IMR-90 (cell line): ENCODE measurements at regions not wholly inside any gene's neighbourhood (a gene's known extent, or its start where the extent isn't known, plus 50 kb on each side); places are given as distances from the start of the nearest gene placed in this dataset.

Experiments used
- ATAC-seq: fragments of 200-7000 bp; cut with Tn5 transposase; 2 replicates; pipeline ENCODE4 v1.9.1; 2020; ENCODE audit warnings: low read depth, mild to moderate bottlenecking, moderate library complexity
- BruUV-seq: library from RNA; stranded (reverse); fragments of 400-500 nt; replicated peaks from 2 replicates; lab custom pipeline; 2021; lab: Mats Ljungman, UMichigan
- CTCF ChIA-PET: fragments of 300-600 bp; formaldehyde crosslinking; extraction: SDS; loops from one replicate; lab custom pipeline; 2021; ENCODE audit warnings: antibody characterized with exemption; lab: Yijun Ruan, JAX
- POLR2A ChIA-PET: fragments of 300-600 bp; sonication (Branson Sonifier 250); formaldehyde crosslinking; loops from one replicate; lab custom pipeline; 2022; ENCODE audit warnings: antibody characterized with exemption; ENCODE audit not compliant: unreplicated experiment; lab: Charles Lee
- DNase-seq: peaks from one replicate; pipeline ENCODE4 v3.0.0; 2013
- H2AFZ ChIP-seq: replicated peaks from 2 replicates; pipeline ENCODE3; 2013; ENCODE audit warnings: low read length, mild to moderate bottlenecking; ENCODE audit not compliant: poor library complexity
- H2AK5ac ChIP-seq: 2 replicates; pipeline ENCODE4 v1.6.1; 2013; ENCODE audit warnings: low read depth, low read length, inconsistent platforms
- H2AK9ac ChIP-seq: replicated peaks from 2 replicates; pipeline ENCODE3; 2013; ENCODE audit warnings: mild to moderate bottlenecking, low read depth, low read length, moderate library complexity; ENCODE audit not compliant: poor library complexity
- H2BK120ac ChIP-seq: 2 replicates; pipeline ENCODE4 v1.6.1; 2013; ENCODE audit warnings: low read depth, low read length, inconsistent platforms
- H2BK15ac ChIP-seq: 3 replicates; pipeline ENCODE4 v1.6.1; 2013; ENCODE audit warnings: low read depth, low read length, inconsistent platforms
- H2BK20ac ChIP-seq: 2 replicates; pipeline ENCODE4 v1.6.1; 2013; ENCODE audit warnings: low read depth, mild to moderate bottlenecking, inconsistent platforms, low read length, moderate library complexity
- H2BK5ac ChIP-seq: 2 replicates; pipeline ENCODE4 v1.6.1; 2013; ENCODE audit warnings: mild to moderate bottlenecking, low read depth, low read length, inconsistent platforms; ENCODE audit not compliant: poor library complexity, severe bottlenecking
- H3K14ac ChIP-seq: replicated peaks from 2 replicates; pipeline ENCODE4 v1.6.1; 2013; ENCODE audit warnings: low read depth, low read length, inconsistent platforms
- H3K18ac ChIP-seq: 2 replicates; pipeline ENCODE4 v1.6.1; 2013; ENCODE audit warnings: low read depth, low read length, control low read depth
- H3K23ac ChIP-seq: 2 replicates; pipeline ENCODE4 v1.6.1; 2013; ENCODE audit warnings: low read depth, low read length, inconsistent platforms
- H3K27ac ChIP-seq: 2 replicates; pipeline ENCODE4 v1.5.1; 2013; ENCODE audit warnings: mild to moderate bottlenecking, control low read depth, low read length; ENCODE audit not compliant: insufficient read depth
- H3K27me3 ChIP-seq: 2 replicates; pipeline ENCODE4 v1.6.1; 2013; ENCODE audit warnings: low read length; ENCODE audit not compliant: control insufficient read depth, insufficient read depth
- H3K36me3 ChIP-seq: 2 replicates; pipeline ENCODE4 v1.6.1; 2013; ENCODE audit warnings: low read length, mixed read lengths; ENCODE audit not compliant: control insufficient read depth, insufficient read depth
- H3K4ac ChIP-seq: 2 replicates; pipeline ENCODE4 v1.6.1; 2013; ENCODE audit warnings: low read depth, low read length, inconsistent platforms
- H3K4me1 ChIP-seq: 2 replicates; pipeline ENCODE4 v1.6.1; 2013; ENCODE audit warnings: low read length, mixed read lengths; ENCODE audit not compliant: control insufficient read depth, insufficient read depth
- H3K4me2 ChIP-seq: 2 replicates; pipeline ENCODE4 v1.6.1; 2013; ENCODE audit warnings: low read depth, mild to moderate bottlenecking, control low read depth, low read length, moderate library complexity
- H3K4me3 ChIP-seq: 2 replicates; pipeline ENCODE4 v1.5.1; 2013; ENCODE audit warnings: low read depth, mild to moderate bottlenecking, control low read depth, low read length, moderate library complexity; ENCODE audit not compliant: insufficient read depth
- H3K56ac ChIP-seq: 2 replicates; pipeline ENCODE4 v1.6.1; 2013; ENCODE audit warnings: low read length, inconsistent platforms; ENCODE audit not compliant: insufficient read depth; ENCODE audit errors: extremely low read depth
- H3K79me1 ChIP-seq, 2 experiments: 2 replicates each; pipeline ENCODE4 v1.6.1; 2013; ENCODE audit warnings: low read length in 2 of 2, inconsistent platforms in 1 of 2, low read depth in 1 of 2
- H3K9ac ChIP-seq: 2 replicates; pipeline ENCODE4 v1.6.1; 2013; ENCODE audit warnings: low read depth, low read length, control low read depth
- H3K9me1 ChIP-seq: 2 replicates; pipeline ENCODE4 v1.6.1; 2013; ENCODE audit warnings: low read length, inconsistent platforms; ENCODE audit not compliant: insufficient read depth
- H3K9me3 ChIP-seq: 2 replicates; pipeline ENCODE4 v1.6.1; 2013; ENCODE audit warnings: low read length; ENCODE audit not compliant: control insufficient read depth, insufficient read depth
- H4K20me1 ChIP-seq: 2 replicates; pipeline ENCODE4 v1.6.1; 2013; ENCODE audit warnings: low read length, inconsistent platforms; ENCODE audit not compliant: insufficient read depth
- H4K5ac ChIP-seq: 2 replicates; pipeline ENCODE4 v1.6.1; 2013; ENCODE audit warnings: mild to moderate bottlenecking, low read depth, low read length, control low read depth
- H4K8ac ChIP-seq, 2 experiments: 2 replicates each; pipeline ENCODE4 v1.6.1; 2013; ENCODE audit warnings: low read depth in 2 of 2, low read length in 2 of 2, control low read depth in 1 of 2, inconsistent platforms in 1 of 2
- H4K91ac ChIP-seq: 2 replicates; pipeline ENCODE4 v1.6.1; 2013; ENCODE audit warnings: low read depth, low read length, inconsistent platforms; ENCODE audit not compliant: insufficient read depth
- CEBPB ChIP-seq: IDR thresholded peaks from 2 replicates; pipeline ENCODE4 v1.6.1; 2012; ENCODE audit warnings: low read depth, low read length, improper control_type of control experiment
- WGBS, 2 experiments: methylation state at CpG; one replicate each; pipeline versions ENCODE4 v1.1.5 to v1.1.7; 2013; ENCODE audit warnings: missing lambda C conversion rate in 2 of 2; ENCODE audit not compliant: insufficient read length in 1 of 2; ENCODE audit errors: extremely low coverage in 2 of 2; 5-methylcytosine and 5-hydroxymethylcytosine counted together
- dilution Hi-C: fragments of 300-500 bp; cut with HindIII; formaldehyde crosslinking; loops from one replicate; pipeline ENCODE4 v1.14.3; 2018; ENCODE audit warnings: low sequenced_read_pairs; ENCODE audit not compliant: unreplicated experiment
- in situ Hi-C: fragments of 300-500 bp; cut with MboI; formaldehyde crosslinking; loops from 3 replicates; pipeline ENCODE4 v1.14.3; 2019; ENCODE audit warnings: low sequenced_read_pairs, inconsistent platforms, mixed read lengths
- intact Hi-C: fragments of 100-400 bp; cut with micrococcal nuclease; formaldehyde crosslinking; loops from 2 replicates; pipeline ENCODE4 v1.10.0; 2022

DNA sequence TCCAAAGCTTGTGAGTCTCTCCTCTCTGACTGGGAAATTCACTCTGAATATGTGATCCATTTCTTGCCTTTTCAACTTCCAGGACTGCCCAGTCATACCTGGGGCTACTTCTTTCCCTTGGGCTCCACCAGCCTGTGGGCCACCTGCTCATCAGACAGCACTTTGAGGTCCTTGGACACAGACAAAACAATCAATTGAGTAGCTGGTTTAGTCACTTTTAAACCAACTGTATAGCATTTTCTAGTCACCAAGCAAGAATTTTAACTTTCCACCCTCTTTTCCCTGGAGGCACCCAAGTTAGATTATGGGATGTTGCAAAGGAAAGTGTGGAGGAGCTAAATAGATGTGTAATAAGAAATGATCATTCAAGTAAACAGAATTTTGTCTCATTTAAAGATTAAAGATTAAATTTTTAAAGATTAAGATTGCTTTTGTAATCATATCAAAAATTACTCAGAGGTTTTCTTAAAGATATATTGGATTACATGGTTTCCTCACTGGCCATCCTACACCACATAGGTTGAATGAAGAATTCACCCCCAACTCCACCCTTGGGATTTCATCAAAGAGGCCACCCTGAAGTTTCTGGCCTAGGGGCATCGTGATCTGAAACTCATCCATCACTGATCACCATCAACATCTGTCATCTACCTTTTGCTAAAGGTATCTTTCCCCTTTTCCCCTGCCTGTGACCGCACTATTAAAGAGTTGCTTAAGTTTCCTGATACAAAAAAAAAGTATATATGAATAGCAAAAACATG lies 219.2 kb upstream of the NR5A2 start:
- Histone ChIP-seq H4K8ac (no peak overlapping the region), H3K56ac (no peak overlapping the region), H2BK120ac (no peak overlapping the region), H4K20me1 (no peaks in the 10 kb centered on the region), H3K36me3 (no peaks in the 10 kb centered on the region), H2AK5ac (no peak overlapping the region), H4K91ac (no peak overlapping the region), H2BK5ac (no peak overlapping the region), H3K27ac (no peak overlapping the region), H3K14ac (no peak overlapping the region), H3K9me1 (peaks cover 2% of the 10 kb centered on the region; the same call in 1 of the 2 replicates), H2AFZ (no peak overlapping the region), H3K4ac (no peak overlapping the region), H3K23ac (peak overlapping the region; percentile 63), H2AK9ac (no peak overlapping the region), H3K79me1 (no peaks in the 10 kb centered on the region), H3K9ac (no peak overlapping the region), H2BK20ac (no peak overlapping the region), H3K4me2 (no peak overlapping the region), H3K4me3 (no peak overlapping the region), H3K4me1 (no peaks in the 10 kb centered on the region), H3K9me3 (no peaks in the 10 kb centered on the region), H3K27me3 (no peaks in the 10 kb centered on the region; the same call in 1 of the 2 replicates), H2BK15ac (no peak overlapping the region), H3K18ac (no peak overlapping the region), H4K5ac (no peak overlapping the region)
- no TSS peak for BruUV-seq
- ChIA-PET POLR2A (no interaction called here), CTCF (no interaction called here)
- intact Hi-C loops = no loop called here
- dilution Hi-C loops = no loop called here
- DNase-seq (peak; percentile 4), ATAC-seq (no peak)
- no peak for TF ChIP-seq CEBPB
- in situ Hi-C loops = no loop called here
- no CpG with 5 or more reads among the region's 2 CpGs for WGBS, 2 experiments
